HCT116 (cell line): ENCODE measurements at regions not wholly inside any gene's neighbourhood (a gene's known extent, or its start where the extent isn't known, plus 50 kb on each side); places are given as distances from the start of the nearest gene placed in this dataset.

Source experiments
- ATAC-seq: fragments of 200-7000 bp; cut with Tn5 transposase; 2 replicates; pipeline ENCODE4 v1.9.1; 2020; ENCODE audit warnings: mild to moderate bottlenecking, moderate library complexity
- BruUV-seq: library from RNA; stranded (reverse); fragments of 400-500 nt; replicated peaks from 2 replicates; lab custom pipeline; 2021; lab: Mats Ljungman, UMichigan
- CTCF ChIA-PET: fragments of 300-600 bp; sonication (Branson Sonifier 250); formaldehyde crosslinking; loops from one replicate; lab custom pipeline; 2021; ENCODE audit warnings: antibody characterized with exemption; lab: Charles Lee
- POLR2A ChIA-PET: fragments of 300-600, 350-600 bp; sonication (Branson Sonifier 250); formaldehyde crosslinking; loops from one replicate; lab custom pipeline; 2021; ENCODE audit warnings: antibody characterized with exemption; lab: Charles Lee
- RAD21 ChIA-PET, 2 experiments: fragments of 300-600 bp; sonication (Branson Sonifier 250); formaldehyde crosslinking; loops; one replicate each; lab custom pipeline; 2023; ENCODE audit warnings: low total read pairs in 2 of 2; ENCODE audit not compliant: uncharacterized antibody in 2 of 2, unreplicated experiment in 2 of 2, low non-redundant PET in 1 of 2; lab: Charles Lee
- DNase-seq: peaks from one replicate; pipeline ENCODE4 v3.0.0-alpha.2; 2010; ENCODE audit warnings: low read depth, low spot score
- H2AFZ ChIP-seq: fragments of 200-600 bp; shearing (Covaris generic), sonication (generic); 2 replicates; pipeline ENCODE4 v1.6.1; 2017; ENCODE audit warnings: low read depth, mixed run types, mixed read lengths, antibody characterized with exemption, low read length; ENCODE audit not compliant: poor library complexity, severe bottlenecking
- H3K27ac ChIP-seq: 2 replicates; pipeline ENCODE4 v1.5.1; 2012; ENCODE audit warnings: low read depth, low read length
- H3K27me3 ChIP-seq: fragments of 200-600 bp; sonication (generic); 2 replicates; pipeline ENCODE4 v1.6.1; 2016; ENCODE audit warnings: mixed run types, low read length, mixed read lengths; ENCODE audit not compliant: insufficient read depth
- H3K36me3 ChIP-seq, 2 experiments: fragments of 200-500 bp in 1 of 2; fragments of 200-600 bp in 1 of 2; sonication (Bioruptor generic) in 1 of 2; sonication (generic) in 1 of 2; 2 replicates each; pipeline versions ENCODE4 v1.5.1 to v1.6.1; 2014 to 2016; ENCODE audit warnings: low read length in 2 of 2, inconsistent platforms in 1 of 2, mixed read lengths in 1 of 2, mixed run types in 1 of 2; ENCODE audit not compliant: insufficient read depth in 2 of 2, control insufficient read depth in 1 of 2
- H3K4me1 ChIP-seq, 2 experiments: fragments of 200-600 bp in 1 of 2; sonication (generic) in 1 of 2; 2 replicates each; pipeline versions ENCODE4 v1.5.1 to v1.6.1; 2012 to 2017; ENCODE audit warnings: low read length in 2 of 2, inconsistent platforms in 1 of 2, mild to moderate bottlenecking in 1 of 2, mixed read lengths in 1 of 2, mixed run types in 1 of 2, moderate library complexity in 1 of 2; ENCODE audit not compliant: insufficient read depth in 2 of 2, control insufficient read depth in 1 of 2
- H3K4me2 ChIP-seq: fragments of 200-600 bp; sonication (generic); 2 replicates; pipeline ENCODE4 v1.6.1; 2017; ENCODE audit warnings: mixed run types, low read length, mixed read lengths
- H3K4me3 ChIP-seq, 2 experiments: fragments of 200-600 bp in 1 of 2; sonication (generic) in 1 of 2; replicated peaks in 1 of 2; 2 replicates each; pipeline ENCODE4 v1.5.1; 2011 to 2016; ENCODE audit warnings: low read length in 2 of 2, control low read depth in 1 of 2, low read depth in 1 of 2, mild to moderate bottlenecking in 1 of 2, mixed read lengths in 1 of 2, mixed run types in 1 of 2
- H3K79me2 ChIP-seq: fragments of 200-600 bp; sonication (generic); 2 replicates; pipeline ENCODE4 v1.6.1; 2017; ENCODE audit warnings: mild to moderate bottlenecking, mixed run types, low read length, moderate library complexity, mixed read lengths; ENCODE audit not compliant: insufficient read depth
- H3K9ac ChIP-seq: fragments of 200-600 bp; sonication (generic); 2 replicates; pipeline ENCODE4 v1.6.1; 2016; ENCODE audit warnings: low read length, mixed read lengths
- H3K9me2 ChIP-seq: fragments of 200-600 bp; sonication (generic), shearing (Covaris generic); 2 replicates; pipeline ENCODE4 v1.6.1; 2017; ENCODE audit warnings: mixed run types, mild to moderate bottlenecking, moderate library complexity; ENCODE audit not compliant: insufficient read depth
- H3K9me3 ChIP-seq, 2 experiments: fragments of 200-500 bp in 1 of 2; fragments of 200-600 bp in 1 of 2; sonication (Bioruptor generic) in 1 of 2; sonication (generic) in 1 of 2; 2 replicates each; pipeline ENCODE4 v1.6.1; 2014 to 2017; ENCODE audit warnings: low read length in 2 of 2, mixed read lengths in 2 of 2, inconsistent platforms in 1 of 2, low read depth in 1 of 2, mild to moderate bottlenecking in 1 of 2, mixed run types in 1 of 2, moderate library complexity in 1 of 2; ENCODE audit not compliant: control insufficient read depth in 1 of 2, insufficient read depth in 1 of 2
- H4K20me1 ChIP-seq: fragments of 200-600 bp; sonication (generic), shearing (Covaris generic); 2 replicates; pipeline ENCODE4 v1.6.1; 2017; ENCODE audit warnings: mixed run types, mild to moderate bottlenecking, moderate library complexity; ENCODE audit not compliant: insufficient read depth
- CBX3 ChIP-seq: IDR thresholded peaks from 2 replicates; pipeline ENCODE4 v1.6.1; 2012; ENCODE audit warnings: low read depth
- CTCF ChIP-seq, 3 experiments: fragments of 200-600 bp in 1 of 3; sonication (generic) in 1 of 3; IDR thresholded peaks in 2 of 3; conservative IDR thresholded peaks in 1 of 3; 2 replicates each; pipeline ENCODE4 v1.5.1; 2012 to 2017; ENCODE audit warnings: low read depth in 2 of 3, low read length in 2 of 3, antibody characterized with exemption in 1 of 3, borderline replicate concordance in 1 of 3, control low read depth in 1 of 3, mild to moderate bottlenecking in 1 of 3, mixed read lengths in 1 of 3, mixed run types in 1 of 3, moderate library complexity in 1 of 3; ENCODE audit not compliant: insufficient read depth in 1 of 3
- EGR1 ChIP-seq: IDR thresholded peaks from 2 replicates; pipeline ENCODE4 v1.6.1; 2012; ENCODE audit warnings: low read depth
- ELF1 ChIP-seq: IDR thresholded peaks from 2 replicates; pipeline ENCODE4 v1.6.1; 2012; ENCODE audit warnings: low read depth, borderline replicate concordance
- EZH2 ChIP-seq: fragments of 200-600 bp; sonication (generic); IDR thresholded peaks from 2 replicates; pipeline ENCODE4 v1.6.1; 2017; ENCODE audit warnings: antibody characterized with exemption, mixed run types
- EZH2phosphoT487 ChIP-seq: fragments of 200-600 bp; IDR thresholded peaks from 2 replicates; pipeline ENCODE4 v1.6.1; 2018; ENCODE audit warnings: antibody characterized with exemption, borderline replicate concordance
- MAX ChIP-seq: IDR thresholded peaks from 2 replicates; pipeline ENCODE4 v1.6.1; 2012
- POLR2A ChIP-seq: IDR thresholded peaks from 2 replicates; pipeline ENCODE4 v1.7.0; 2011; ENCODE audit warnings: borderline replicate concordance; ENCODE audit not compliant: insufficient read depth, insufficient read length; ENCODE audit errors: extremely low read depth
- POLR2AphosphoS5 ChIP-seq: IDR thresholded peaks from 2 replicates; pipeline ENCODE4 v1.6.1; 2011; ENCODE audit warnings: mild to moderate bottlenecking, low read depth, low read length, moderate library complexity
- REST ChIP-seq: IDR thresholded peaks from 2 replicates; pipeline ENCODE4 v1.6.1; 2012; ENCODE audit warnings: low read depth
- SIN3A ChIP-seq: IDR thresholded peaks from 2 replicates; pipeline ENCODE4 v1.6.1; 2012; ENCODE audit warnings: low read depth
- SP1 ChIP-seq: IDR thresholded peaks from 2 replicates; pipeline ENCODE4 v1.6.1; 2012; ENCODE audit warnings: low read depth
- SRF ChIP-seq: IDR thresholded peaks from 2 replicates; pipeline ENCODE4 v1.6.1; 2012; ENCODE audit warnings: low read depth
- YY1 ChIP-seq: IDR thresholded peaks from 2 replicates; pipeline ENCODE4 v1.6.1; 2011; ENCODE audit warnings: low read length, low read depth, moderate library complexity, mild to moderate bottlenecking; ENCODE audit not compliant: insufficient replicate concordance; ENCODE audit errors: extremely low read depth
- ZBTB33 ChIP-seq: IDR thresholded peaks from 2 replicates; pipeline ENCODE4 v1.6.1; 2011; ENCODE audit warnings: mild to moderate bottlenecking, low read length, moderate library complexity; ENCODE audit not compliant: insufficient replicate concordance; ENCODE audit errors: extremely low read depth
- ZNF274 ChIP-seq: fragments of 200-500 bp; sonication (Bioruptor generic); IDR thresholded peaks from 2 replicates; pipeline ENCODE4 v1.6.1; 2014; ENCODE audit warnings: mild to moderate bottlenecking, low read depth, low read length, inconsistent platforms
- intact Hi-C: fragments of 100-400 bp; cut with micrococcal nuclease; formaldehyde crosslinking; loops from 2 replicates; pipeline ENCODE4 v1.10.0; 2022

DNA sequence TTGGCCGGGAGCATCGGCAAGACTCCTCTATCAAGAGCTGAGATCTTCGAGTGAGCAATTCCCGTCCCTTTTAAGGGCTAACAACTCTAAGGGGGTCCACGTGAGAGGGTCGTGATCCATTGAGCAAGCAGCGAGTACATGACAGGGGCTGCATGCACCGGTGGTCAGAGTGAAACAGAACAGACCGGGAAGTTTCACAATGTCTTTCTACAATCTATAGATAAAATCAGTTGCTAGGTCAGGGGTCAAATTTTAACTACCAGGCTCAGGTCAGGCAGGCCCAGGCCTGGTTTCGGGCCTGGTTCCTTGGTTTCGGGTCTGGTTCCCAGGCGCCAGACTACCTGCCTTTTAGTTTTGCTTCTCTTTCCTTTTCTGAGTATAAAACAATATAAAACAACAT, 160.1 kb downstream of the PTCHD1 start:
- no TSS peak for BruUV-seq
- no peaks in the 10 kb centered on the region for H3K9me3 ChIP-seq
- H3K4me2 ChIP-seq, result no peak overlapping the region
- POLR2A ChIA-PET, result no interaction called here
- no peaks in the 10 kb centered on the region for H4K20me1 ChIP-seq
- H3K27me3 ChIP-seq, result no peaks in the 10 kb centered on the region
- no peaks in the 10 kb centered on the region for H3K9me2 ChIP-seq
- intact Hi-C loops, result no loop called here
- H3K4me1 ChIP-seq, result peaks cover 3 to 7% of the 10 kb centered on the region in 2 experiments; a peak in 3 of 4 replicates
- no peak overlapping the region for H3K9ac ChIP-seq
- ATAC-seq (no peak), DNase-seq (no peak)
- H2AFZ ChIP-seq, result no peak overlapping the region
- no peak overlapping the region for H3K4me3 ChIP-seq
- no peaks in the 10 kb centered on the region for H3K79me2 ChIP-seq
- no peak for TF ChIP-seq SIN3A
- TF ChIP-seq CBX3, result no peak
- TF ChIP-seq YY1, result no peak
- TF ChIP-seq POLR2A, result no peak
- no peak for TF ChIP-seq EZH2
- no peak for TF ChIP-seq ZNF274
- TF ChIP-seq ZBTB33, result no peak
- no peak for TF ChIP-seq ELF1
- TF ChIP-seq SP1, result no peak
- TF ChIP-seq EGR1, result no peak
- no peak for TF ChIP-seq POLR2AphosphoS5
- TF ChIP-seq CTCF (IDR thresholded peaks at IDR 0.05 in 2 of 3, conservative IDR thresholded peaks at IDR 0.05 in 1 of 3; ENCODE audit: borderline replicate concordance in 1 of 3, insufficient read depth in 1 of 3, low read depth in 2 of 3, low read length in 2 of 3), result no peak
- TF ChIP-seq MAX, result no peak
- no peak for TF ChIP-seq SRF
- no peak for TF ChIP-seq EZH2phosphoT487
- no peak for TF ChIP-seq REST
- RAD21 ChIA-PET, result no interaction called here
- CTCF ChIA-PET, result no interaction called here
- no peak overlapping the region for H3K27ac ChIP-seq
- H3K36me3 ChIP-seq, result no peaks in the 10 kb centered on the region
